ENCODE measurements at regions not wholly inside any gene's neighbourhood (a gene's known extent, or its start where the extent isn't known, plus 50 kb on each side); places are given as distances from the start of the nearest gene placed in this dataset.

DNA sequence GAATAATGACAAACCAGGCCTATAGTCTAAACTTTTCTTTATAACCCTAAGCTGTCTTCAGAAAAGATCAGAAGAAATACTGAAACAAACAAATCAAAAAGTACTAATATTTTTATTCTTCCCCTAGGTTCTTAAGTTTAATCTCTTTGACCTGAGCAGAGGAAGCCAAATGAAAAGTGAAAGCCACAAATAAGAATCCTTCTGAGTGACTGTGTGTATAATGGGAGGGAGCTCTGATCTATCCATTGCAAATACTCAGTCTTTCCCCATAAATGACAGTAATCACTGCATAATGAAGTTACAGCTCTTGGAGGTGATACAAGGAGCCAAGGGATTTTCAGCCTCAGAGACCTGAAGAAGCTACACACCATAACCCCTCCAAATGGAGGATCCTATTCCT, 126.9 kb upstream of the ATP10B start:
- Histone ChIP-seq H2AK5ac (ENCODE audit: low read depth, low read length) (no peak overlapping the region), H4K8ac (ENCODE audit: low read depth, low read length) (no peak overlapping the region), H2BK120ac (ENCODE audit: low read depth, low read length) (no peak overlapping the region), H3K14ac (ENCODE audit: low read length) (no peak overlapping the region), H3K4me1 (ENCODE audit: control insufficient read depth in 2 of 2, insufficient read depth in 1 of 2, low read depth in 1 of 2, low read length in 2 of 2) (no peaks in the 10 kb centered on the region), H3K23ac (ENCODE audit: low read depth, low read length, poor library complexity) (no peak overlapping the region), H2AFZ (ENCODE audit: low read length) (no peak overlapping the region), H2BK15ac (ENCODE audit: low read length) (no peak overlapping the region), H3K9ac (ENCODE audit: low read depth, low read length, poor library complexity) (no peak overlapping the region), H3K4ac (ENCODE audit: low read length) (no peak overlapping the region), H4K91ac (ENCODE audit: low read depth, low read length, poor library complexity) (no peak overlapping the region), H2BK12ac (ENCODE audit: low read length) (no peak overlapping the region), H3K18ac (ENCODE audit: low read length) (no peak overlapping the region), H3K4me3 (ENCODE audit: low read length in 2 of 2) (no peak overlapping the region), H3K79me1 (ENCODE audit: low read depth, low read length) (no peaks in the 10 kb centered on the region), H3K27me3 (ENCODE audit: control insufficient read depth in 3 of 3, insufficient read depth in 3 of 3, low read depth in 1 of 3, low read length in 3 of 3) (no peaks in the 10 kb centered on the region), H3K4me2 (ENCODE audit: insufficient read depth, low read length, poor library complexity, severe bottlenecking) (no peak overlapping the region), H3K9me3 (replicated peaks in 1 of 2; ENCODE audit: control insufficient read depth in 2 of 2, insufficient read depth in 1 of 2, low read depth in 1 of 2, low read length in 2 of 2) (no peaks in the 10 kb centered on the region), H3K27ac (replicated peaks; ENCODE audit: low read length) (no peak overlapping the region), H2BK5ac (ENCODE audit: low read length) (no peak overlapping the region), H3K36me3 (replicated peaks in 1 of 2; ENCODE audit: control insufficient read depth in 2 of 2, insufficient read depth in 2 of 2, low read length in 2 of 2) (no peaks in the 10 kb centered on the region)
- DNase-seq (ENCODE audit: low spot score), result no peak

DNA sequence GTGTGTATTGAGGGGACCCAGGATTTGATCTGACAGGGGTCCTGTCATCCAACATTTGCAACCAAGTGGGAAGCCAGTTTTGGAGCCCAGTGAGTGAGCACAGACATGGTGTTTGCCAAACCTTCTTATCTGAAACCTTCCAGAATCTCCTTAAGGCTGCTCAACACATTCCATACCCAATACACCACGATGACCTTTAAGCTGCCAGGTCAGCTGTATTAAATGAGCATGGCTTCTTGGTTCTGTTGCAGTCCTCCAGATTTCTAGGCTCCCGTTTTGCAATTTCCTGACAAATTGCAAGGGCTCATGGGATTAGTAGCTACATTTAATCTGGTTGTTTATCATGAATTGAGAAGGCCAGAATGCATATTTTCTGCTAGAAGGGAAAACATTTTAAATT, 124.2 kb upstream of the ATP10B start:
- Histone ChIP-seq H2AK5ac (ENCODE audit: low read depth, low read length) (no peak overlapping the region), H3K27me3 (ENCODE audit: control insufficient read depth in 3 of 3, insufficient read depth in 3 of 3, low read depth in 1 of 3, low read length in 3 of 3) (no peaks in the 10 kb centered on the region), H3K4ac (ENCODE audit: low read length) (no peak overlapping the region), H3K79me1 (ENCODE audit: low read depth, low read length) (no peaks in the 10 kb centered on the region), H2BK12ac (ENCODE audit: low read length) (no peak overlapping the region), H2BK5ac (ENCODE audit: low read length) (no peak overlapping the region), H3K27ac (replicated peaks; ENCODE audit: low read length) (no peak overlapping the region), H3K4me3 (ENCODE audit: low read length in 2 of 2) (no peak overlapping the region), H3K14ac (ENCODE audit: low read length) (no peak overlapping the region), H2AFZ (ENCODE audit: low read length) (no peak overlapping the region), H3K4me2 (ENCODE audit: insufficient read depth, low read length, poor library complexity, severe bottlenecking) (no peak overlapping the region), H4K8ac (ENCODE audit: low read depth, low read length) (no peak overlapping the region), H3K9me3 (replicated peaks in 1 of 2; ENCODE audit: control insufficient read depth in 2 of 2, insufficient read depth in 1 of 2, low read depth in 1 of 2, low read length in 2 of 2) (no peaks in the 10 kb centered on the region), H2BK15ac (ENCODE audit: low read length) (no peak overlapping the region), H3K9ac (ENCODE audit: low read depth, low read length, poor library complexity) (no peak overlapping the region), H3K36me3 (replicated peaks in 1 of 2; ENCODE audit: control insufficient read depth in 2 of 2, insufficient read depth in 2 of 2, low read length in 2 of 2) (no peaks in the 10 kb centered on the region), H3K23ac (ENCODE audit: low read depth, low read length, poor library complexity) (no peak overlapping the region), H3K4me1 (ENCODE audit: control insufficient read depth in 2 of 2, insufficient read depth in 1 of 2, low read depth in 1 of 2, low read length in 2 of 2) (no peaks in the 10 kb centered on the region), H3K18ac (ENCODE audit: low read length) (no peak overlapping the region), H4K91ac (ENCODE audit: low read depth, low read length, poor library complexity) (no peak overlapping the region), H2BK120ac (ENCODE audit: low read depth, low read length) (no peak overlapping the region)
- no peak for DNase-seq (ENCODE audit: low spot score)
- WGBS, 2 donors (ENCODE audit: extremely low coverage in 2 of 2, insufficient read length in 2 of 2, insufficient replicate concordance in 1 of 2), result no CpG with 5 or more reads among the region's 2 CpGs

DNA sequence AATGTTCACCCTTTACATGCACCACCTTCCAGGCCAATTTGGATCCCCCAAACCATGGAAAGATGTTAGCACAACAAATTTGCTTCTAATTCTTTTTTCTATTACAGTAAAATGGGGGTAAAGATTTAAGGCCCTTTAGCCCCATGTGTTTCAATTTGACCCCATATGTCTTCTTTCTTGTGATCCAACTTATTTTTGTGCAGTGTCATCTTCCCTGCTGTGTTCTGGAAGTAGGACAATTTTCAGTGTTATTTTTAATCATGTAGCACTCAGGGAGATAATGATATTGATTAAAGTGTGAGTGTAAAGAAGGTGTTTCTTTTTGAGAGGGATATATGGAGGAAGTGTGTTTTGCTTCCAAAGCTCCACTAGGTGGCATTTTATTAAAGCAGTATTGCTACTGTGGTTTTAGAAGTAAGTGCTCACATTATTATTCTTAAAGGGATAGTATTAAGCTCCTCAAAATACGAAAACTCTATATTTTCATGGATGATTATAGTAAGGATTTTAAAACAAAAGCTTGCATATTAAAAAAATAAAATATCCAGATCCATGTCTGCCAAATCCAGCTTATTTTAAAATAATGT, 118.7 kb upstream of the ATP10B start:
- Histone ChIP-seq H3K18ac (ENCODE audit: low read length) (no peak overlapping the region), H3K4me1 (ENCODE audit: control insufficient read depth in 2 of 2, insufficient read depth in 1 of 2, low read depth in 1 of 2, low read length in 2 of 2) (no peaks in the 10 kb centered on the region), H2AFZ (ENCODE audit: low read length) (no peak overlapping the region), H3K14ac (ENCODE audit: low read length) (no peak overlapping the region), H3K27me3 (ENCODE audit: control insufficient read depth in 3 of 3, insufficient read depth in 3 of 3, low read depth in 1 of 3, low read length in 3 of 3) (no peaks in the 10 kb centered on the region), H3K36me3 (replicated peaks in 1 of 2; ENCODE audit: control insufficient read depth in 2 of 2, insufficient read depth in 2 of 2, low read length in 2 of 2) (no peaks in the 10 kb centered on the region), H2BK5ac (ENCODE audit: low read length) (no peak overlapping the region), H2BK12ac (ENCODE audit: low read length) (no peak overlapping the region), H3K9ac (ENCODE audit: low read depth, low read length, poor library complexity) (no peak overlapping the region), H4K91ac (ENCODE audit: low read depth, low read length, poor library complexity) (no peak overlapping the region), H2BK15ac (ENCODE audit: low read length) (no peak overlapping the region), H3K79me1 (ENCODE audit: low read depth, low read length) (no peaks in the 10 kb centered on the region), H3K23ac (ENCODE audit: low read depth, low read length, poor library complexity) (no peak overlapping the region), H3K4me3 (ENCODE audit: low read length in 2 of 2) (no peak overlapping the region), H4K8ac (ENCODE audit: low read depth, low read length) (no peak overlapping the region), H3K27ac (replicated peaks; ENCODE audit: low read length) (no peak overlapping the region), H3K9me3 (replicated peaks in 1 of 2; ENCODE audit: control insufficient read depth in 2 of 2, insufficient read depth in 1 of 2, low read depth in 1 of 2, low read length in 2 of 2) (no peaks in the 10 kb centered on the region), H2AK5ac (ENCODE audit: low read depth, low read length) (no peak overlapping the region), H2BK120ac (ENCODE audit: low read depth, low read length) (no peak overlapping the region), H3K4ac (ENCODE audit: low read length) (no peak overlapping the region), H3K4me2 (ENCODE audit: insufficient read depth, low read length, poor library complexity, severe bottlenecking) (no peak overlapping the region)
- no peak for DNase-seq (ENCODE audit: low spot score)
- WGBS, 2 donors (ENCODE audit: extremely low coverage in 2 of 2, insufficient read length in 2 of 2, insufficient replicate concordance in 1 of 2), result no CpG with 5 or more reads among the region's 1 CpG

DNA sequence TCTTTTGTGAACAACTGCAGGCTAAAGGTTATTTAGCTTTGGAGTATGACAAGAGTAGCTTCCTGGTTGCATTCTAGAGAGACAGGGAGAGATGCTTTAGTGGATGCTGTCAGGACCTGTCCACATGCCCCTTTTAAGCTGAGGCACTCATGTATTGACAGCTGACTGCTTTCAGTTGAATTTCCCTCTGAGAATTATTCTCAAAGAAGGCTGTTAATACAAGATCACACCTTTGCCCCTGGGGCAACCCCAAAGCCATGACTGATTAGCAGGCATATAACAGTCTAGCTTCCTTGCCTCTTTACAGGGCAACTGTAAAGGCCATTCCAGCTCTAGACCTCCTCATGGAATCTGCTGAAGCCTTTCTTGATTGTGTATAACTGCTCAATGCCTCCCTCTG, 117.6 kb upstream of the ATP10B start:
- Histone ChIP-seq H3K4me3 (ENCODE audit: low read length in 2 of 2) (no peak overlapping the region), H3K9me3 (replicated peaks in 1 of 2; ENCODE audit: control insufficient read depth in 2 of 2, insufficient read depth in 1 of 2, low read depth in 1 of 2, low read length in 2 of 2) (no peaks in the 10 kb centered on the region), H2BK120ac (ENCODE audit: low read depth, low read length) (no peak overlapping the region), H3K4me1 (ENCODE audit: control insufficient read depth in 2 of 2, insufficient read depth in 1 of 2, low read depth in 1 of 2, low read length in 2 of 2) (no peaks in the 10 kb centered on the region), H3K14ac (ENCODE audit: low read length) (no peak overlapping the region), H3K23ac (ENCODE audit: low read depth, low read length, poor library complexity) (no peak overlapping the region), H4K91ac (ENCODE audit: low read depth, low read length, poor library complexity) (no peak overlapping the region), H2BK15ac (ENCODE audit: low read length) (no peak overlapping the region), H3K79me1 (ENCODE audit: low read depth, low read length) (no peaks in the 10 kb centered on the region), H4K8ac (ENCODE audit: low read depth, low read length) (no peak overlapping the region), H3K36me3 (replicated peaks in 1 of 2; ENCODE audit: control insufficient read depth in 2 of 2, insufficient read depth in 2 of 2, low read length in 2 of 2) (no peaks in the 10 kb centered on the region), H3K4me2 (ENCODE audit: insufficient read depth, low read length, poor library complexity, severe bottlenecking) (no peak overlapping the region), H3K27ac (replicated peaks; ENCODE audit: low read length) (no peak overlapping the region), H3K27me3 (ENCODE audit: control insufficient read depth in 3 of 3, insufficient read depth in 3 of 3, low read depth in 1 of 3, low read length in 3 of 3) (no peaks in the 10 kb centered on the region), H2BK5ac (ENCODE audit: low read length) (no peak overlapping the region), H2AFZ (ENCODE audit: low read length) (no peak overlapping the region), H3K18ac (ENCODE audit: low read length) (no peak overlapping the region), H2AK5ac (ENCODE audit: low read depth, low read length) (no peak overlapping the region), H3K4ac (ENCODE audit: low read length) (no peak overlapping the region), H3K9ac (ENCODE audit: low read depth, low read length, poor library complexity) (no peak overlapping the region), H2BK12ac (ENCODE audit: low read length) (no peak overlapping the region)
- DNase-seq (ENCODE audit: low spot score), result no peak
